ENCODE measurements at regions not wholly inside any gene's neighbourhood (a gene's known extent, or its start where the extent isn't known, plus 50 kb on each side); places are given as distances from the start of the nearest gene placed in this dataset.

DNA sequence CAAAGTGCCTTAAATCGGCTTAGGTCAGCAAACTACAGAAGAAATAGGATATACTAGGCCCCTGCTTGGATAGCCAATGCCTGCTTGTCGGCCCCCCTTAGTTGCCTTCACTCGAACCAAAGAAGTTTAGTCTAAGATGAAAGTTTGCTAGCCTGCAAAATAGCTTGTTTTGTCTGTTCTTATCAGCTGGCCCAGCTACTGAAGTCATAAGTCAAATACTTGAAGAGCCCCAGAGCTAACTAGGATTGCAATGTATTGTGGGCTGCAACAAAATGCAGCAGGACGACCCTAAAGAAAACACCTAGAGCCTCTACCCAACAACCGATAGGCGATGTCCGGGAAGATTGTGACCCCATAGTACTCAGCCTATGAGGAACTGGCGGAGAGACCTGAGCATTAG, 183.5 kb upstream of the HS6ST1 start:
- H3K4me1 ChIP-seq (ENCODE audit: control insufficient read depth, extremely low read depth, insufficient read depth, low read length), result no peaks in the 10 kb centered on the region
- no peak for DNase-seq (ENCODE audit: low read depth in 2 of 2)
- H3K27me3 ChIP-seq (ENCODE audit: control insufficient read depth, insufficient read depth, low read length), result no peaks in the 10 kb centered on the region
- no peak overlapping the region for H3K4me2 ChIP-seq (ENCODE audit: extremely low read depth, insufficient read depth, low read length)
- no peak overlapping the region for H3K9ac ChIP-seq (ENCODE audit: insufficient read depth, low read length)
- H3K79me2 ChIP-seq (ENCODE audit: control insufficient read depth, insufficient read depth, low read length), result no peaks in the 10 kb centered on the region
- H3K4me3 ChIP-seq (replicated peaks in 1 of 4; ENCODE audit: control extremely low read depth in 1 of 4, insufficient read depth in 1 of 4, low read depth in 3 of 4, low read length in 4 of 4), result no peak overlapping the region
- H3K36me3 ChIP-seq (ENCODE audit: control insufficient read depth, insufficient read depth, low read length), result no peaks in the 10 kb centered on the region
- H3K9me3 ChIP-seq (ENCODE audit: control insufficient read depth, insufficient read depth, low read depth, low read length), result no peaks in the 10 kb centered on the region
- no peak overlapping the region for H2AFZ ChIP-seq (ENCODE audit: low read length)
- no peak overlapping the region for H3K27ac ChIP-seq (ENCODE audit: insufficient read depth, low read length)
- H4K20me1 ChIP-seq (ENCODE audit: control insufficient read depth, extremely low read depth, insufficient read depth, low read length), result no peaks in the 10 kb centered on the region
- TF ChIP-seq EZH2 (IDR thresholded peaks at IDR 0.05; ENCODE audit: low read length, missing control alignments), result no peak

DNA sequence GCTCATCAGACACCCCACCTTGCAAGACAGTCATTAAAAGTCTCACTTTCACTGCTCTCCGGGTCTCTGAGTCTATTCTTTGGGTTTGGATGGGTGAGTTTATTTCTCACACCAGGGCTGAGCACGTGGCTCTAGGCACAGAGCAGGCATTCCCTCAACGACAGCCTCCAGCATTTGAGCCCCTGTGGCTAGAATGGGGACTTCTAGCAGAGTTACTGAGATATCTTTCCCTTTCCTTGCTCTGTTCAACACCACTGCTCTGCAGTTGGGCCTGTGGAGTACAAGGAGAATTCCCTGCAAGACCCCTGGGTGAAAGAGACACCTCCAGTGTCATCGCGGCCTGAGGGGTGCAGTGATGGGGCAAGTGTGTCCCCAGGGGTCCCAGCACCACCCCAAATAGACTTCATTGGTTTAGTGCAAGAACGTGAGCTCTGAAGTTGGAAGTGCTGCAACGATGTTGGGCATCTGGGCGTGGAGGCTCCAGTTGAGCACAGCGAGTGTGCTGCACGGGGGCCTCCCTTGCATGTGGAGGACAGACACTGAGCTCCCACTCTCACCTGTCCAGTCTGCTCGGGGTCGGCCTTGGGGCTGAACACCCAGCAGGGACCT, 184.1 kb upstream of the HS6ST1 start:
- Histone ChIP-seq H3K4me1 (ENCODE audit: control insufficient read depth, extremely low read depth, insufficient read depth, low read length) (no peaks in the 10 kb centered on the region), H3K9me3 (ENCODE audit: control insufficient read depth, insufficient read depth, low read depth, low read length) (no peaks in the 10 kb centered on the region), H3K27me3 (ENCODE audit: control insufficient read depth, insufficient read depth, low read length) (no peaks in the 10 kb centered on the region), H3K79me2 (ENCODE audit: control insufficient read depth, insufficient read depth, low read length) (no peaks in the 10 kb centered on the region), H3K4me3 (replicated peaks in 1 of 4; ENCODE audit: control extremely low read depth in 1 of 4, insufficient read depth in 1 of 4, low read depth in 3 of 4, low read length in 4 of 4) (no peak overlapping the region), H3K4me2 (ENCODE audit: extremely low read depth, insufficient read depth, low read length) (no peak overlapping the region), H3K36me3 (ENCODE audit: control insufficient read depth, insufficient read depth, low read length) (no peaks in the 10 kb centered on the region), H4K20me1 (ENCODE audit: control insufficient read depth, extremely low read depth, insufficient read depth, low read length) (no peaks in the 10 kb centered on the region), H2AFZ (ENCODE audit: low read length) (no peak overlapping the region), H3K27ac (ENCODE audit: insufficient read depth, low read length) (no peak overlapping the region), H3K9ac (ENCODE audit: insufficient read depth, low read length) (no peak overlapping the region)
- no peak for DNase-seq (ENCODE audit: low read depth in 2 of 2)
- TF ChIP-seq CTCF (conservative IDR thresholded peaks at IDR 0.05 in 1 of 2, IDR thresholded peaks at IDR 0.05 in 1 of 2; ENCODE audit: low read depth in 1 of 2, low read length in 2 of 2) (no peak), EZH2 (IDR thresholded peaks at IDR 0.05; ENCODE audit: low read length, missing control alignments) (no peak)

DNA sequence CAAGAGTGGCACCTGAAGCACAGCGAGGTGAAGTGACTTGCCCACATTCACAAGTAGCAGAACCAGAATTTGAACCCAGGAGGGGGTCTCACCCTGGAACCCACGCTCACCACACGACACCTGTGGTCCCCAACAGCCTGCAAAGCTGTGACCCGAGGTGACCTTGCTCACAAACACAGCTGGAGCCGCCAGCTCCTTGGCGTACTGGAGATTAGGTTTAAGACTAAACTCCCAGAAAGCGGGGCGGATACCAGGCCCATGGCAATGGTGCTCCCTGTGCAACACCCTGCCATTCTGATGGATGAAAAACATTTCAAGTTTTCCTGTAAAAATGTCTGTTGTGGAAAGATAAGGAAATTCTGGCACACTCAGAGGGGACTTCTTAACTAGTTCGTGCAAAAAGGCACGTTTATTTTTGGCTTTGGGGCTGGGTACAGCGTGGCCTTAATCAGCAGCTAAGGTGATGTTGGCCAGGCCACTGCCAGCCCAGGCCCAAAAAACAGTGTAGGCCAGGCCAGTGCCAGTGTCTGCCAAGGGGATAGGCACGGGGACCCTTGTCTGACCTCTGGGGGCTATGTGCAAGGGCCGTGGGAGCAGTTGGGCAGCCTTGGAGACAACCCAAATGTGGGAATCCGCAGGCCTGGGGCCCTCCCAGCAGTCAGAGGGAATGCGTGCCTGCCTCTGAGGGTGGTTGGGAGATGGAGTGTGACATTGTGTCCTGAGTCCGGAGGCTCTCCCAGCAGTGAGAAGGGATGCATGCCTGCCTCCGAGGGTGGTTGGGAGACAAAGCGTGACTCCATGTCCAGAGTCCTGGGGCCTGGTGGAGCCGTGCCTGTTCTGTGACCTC, 185.0 kb upstream of the HS6ST1 start:
- H3K4me3 ChIP-seq (replicated peaks in 1 of 4; ENCODE audit: control extremely low read depth in 1 of 4, insufficient read depth in 1 of 4, low read depth in 3 of 4, low read length in 4 of 4), result no peak overlapping the region
- no peaks in the 10 kb centered on the region for H4K20me1 ChIP-seq (ENCODE audit: control insufficient read depth, extremely low read depth, insufficient read depth, low read length)
- no peak for DNase-seq (ENCODE audit: low read depth in 2 of 2)
- H3K4me1 ChIP-seq (ENCODE audit: control insufficient read depth, extremely low read depth, insufficient read depth, low read length), result no peaks in the 10 kb centered on the region
- no peaks in the 10 kb centered on the region for H3K79me2 ChIP-seq (ENCODE audit: control insufficient read depth, insufficient read depth, low read length)
- no peaks in the 10 kb centered on the region for H3K9me3 ChIP-seq (ENCODE audit: control insufficient read depth, insufficient read depth, low read depth, low read length)
- no peaks in the 10 kb centered on the region for H3K27me3 ChIP-seq (ENCODE audit: control insufficient read depth, insufficient read depth, low read length)
- TF ChIP-seq EZH2 (IDR thresholded peaks at IDR 0.05; ENCODE audit: low read length, missing control alignments), result no peak
- TF ChIP-seq CTCF (conservative IDR thresholded peaks at IDR 0.05 in 1 of 2, IDR thresholded peaks at IDR 0.05 in 1 of 2; ENCODE audit: low read depth in 1 of 2, low read length in 2 of 2), result no peak
- no peak overlapping the region for H3K27ac ChIP-seq (ENCODE audit: insufficient read depth, low read length)
- no peak overlapping the region for H3K9ac ChIP-seq (ENCODE audit: insufficient read depth, low read length)
- no peak overlapping the region for H3K4me2 ChIP-seq (ENCODE audit: extremely low read depth, insufficient read depth, low read length)
- H2AFZ ChIP-seq (ENCODE audit: low read length), result no peak overlapping the region
- no peaks in the 10 kb centered on the region for H3K36me3 ChIP-seq (ENCODE audit: control insufficient read depth, insufficient read depth, low read length)
